Natural killer cell (primary cell): ENCODE measurements at regions not wholly inside any gene's neighbourhood (a gene's known extent, or its start where the extent isn't known, plus 50 kb on each side); places are given as distances from the start of the nearest gene placed in this dataset.

Experiments
- ATAC-seq, 3 donors: fragments of 150-1000 bp in 2 of 3; fragments of 200-7000 bp in 1 of 3; cut with Tn5 transposase; 1 replicate in 1 of 3; 2 replicates in 2 of 3; pipeline ENCODE4 v1.10.0; 2021; ENCODE audit warnings: mild to moderate bottlenecking in 2 of 3, moderate library complexity in 2 of 3
- DNase-seq, 2 donors: peaks; one replicate each; pipeline versions ENCODE4 v3.0.0 to v3.0.0-alpha.2; 2013 to 2021; ENCODE audit warnings: mixed read lengths in 1 of 2
- H3K27ac ChIP-seq: one replicate; pipeline ENCODE4 v1.5.1; 2013; ENCODE audit warnings: mild to moderate bottlenecking, low read length
- H3K27me3 ChIP-seq: one replicate; pipeline ENCODE4 v1.6.1; 2013; ENCODE audit warnings: low read length; ENCODE audit not compliant: control insufficient read depth, insufficient read depth
- H3K36me3 ChIP-seq: one replicate; pipeline ENCODE4 v1.6.1; 2013; ENCODE audit warnings: low read length; ENCODE audit not compliant: control insufficient read depth, insufficient read depth
- H3K4me1 ChIP-seq: one replicate; pipeline ENCODE4 v1.6.1; 2013; ENCODE audit warnings: low read length; ENCODE audit not compliant: control insufficient read depth, insufficient read depth
- H3K4me3 ChIP-seq: one replicate; pipeline ENCODE4 v1.5.1; 2013; ENCODE audit warnings: low read length
- H3K9me3 ChIP-seq: one replicate; pipeline ENCODE4 v1.6.1; 2013; ENCODE audit warnings: low read length; ENCODE audit not compliant: control insufficient read depth, insufficient read depth
- H3K27ac Mint-ChIP-seq, 2 donors: one replicate each; pipeline ENCODE4 v1.8.0; 2022; ENCODE audit warnings: mild to moderate bottlenecking in 2 of 2, mixed read lengths in 2 of 2, moderate library complexity in 1 of 2
- H3K27me3 Mint-ChIP-seq, 2 donors: one replicate each; pipeline ENCODE4 v1.8.0; 2022; ENCODE audit warnings: low read depth in 2 of 2, mixed read lengths in 2 of 2
- H3K36me3 Mint-ChIP-seq: one replicate; pipeline ENCODE4 v1.8.0; 2022; ENCODE audit warnings: mixed read lengths
- H3K4me1 Mint-ChIP-seq, 2 donors: one replicate each; pipeline ENCODE4 v1.8.0; 2022; ENCODE audit warnings: mixed read lengths in 2 of 2
- H3K4me3 Mint-ChIP-seq: one replicate; pipeline ENCODE4 v1.8.0; 2022; ENCODE audit warnings: mild to moderate bottlenecking, moderate library complexity, mixed read lengths
- H3K9me3 Mint-ChIP-seq, 2 donors: one replicate each; pipeline ENCODE4 v1.8.0; 2022; ENCODE audit warnings: mixed read lengths in 2 of 2
- WGBS: methylation state at CpG from one replicate; pipeline ENCODE4 v1.1.7; 2013; ENCODE audit warnings: missing lambda C conversion rate; ENCODE audit not compliant: insufficient coverage; 5-methylcytosine and 5-hydroxymethylcytosine counted together
- intact Hi-C: fragments of 100-400 bp; cut with micrococcal nuclease; formaldehyde crosslinking; loops from one replicate; pipeline ENCODE4 v1.14.2; 2022
- TF ChIP-seq, protein P1 (sequence below): fragments of 200-600 bp; IDR thresholded peaks from one replicate; pipeline ENCODE4 v1.8.0; 2022; ENCODE audit warnings: antibody characterized with exemption

DNA sequence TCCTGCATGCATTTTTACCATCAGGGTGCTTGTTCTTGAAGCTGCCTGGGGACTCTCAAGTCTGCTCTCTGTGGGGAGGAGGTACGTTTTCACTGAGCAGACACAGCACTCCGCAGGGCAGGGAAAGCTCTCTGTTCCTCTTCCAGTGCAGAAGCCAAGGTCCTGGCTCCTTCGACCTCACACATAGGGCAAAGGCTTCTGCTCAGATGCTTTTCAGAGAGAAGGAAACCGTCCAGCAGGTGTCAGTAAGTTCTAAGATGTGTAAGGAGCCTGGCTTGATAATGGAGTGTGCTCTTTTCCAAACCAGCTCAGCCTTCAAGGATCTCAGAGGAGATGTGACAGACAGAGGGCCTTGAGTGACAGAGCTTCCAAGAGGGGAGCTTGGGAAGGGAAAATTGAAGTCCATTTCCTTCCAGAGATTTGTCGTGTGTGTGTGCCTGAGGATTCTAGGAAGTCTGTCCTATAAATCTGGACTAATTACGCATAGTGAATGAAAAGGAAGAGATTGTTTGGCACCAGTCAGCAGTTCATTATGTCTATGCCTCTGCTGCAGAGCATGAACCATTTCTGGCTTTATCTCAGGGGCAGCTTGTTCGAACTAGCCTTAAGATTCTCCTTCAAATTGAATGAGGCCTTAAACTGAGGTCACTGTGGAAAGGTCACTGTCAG is 67.3 kb upstream of the UPP2 start:
- ATAC-seq (no peak), DNase-seq (peak in 1 of 2 donors; percentile 43)
- Mint-ChIP-seq H3K4me1 (no peaks in the 10 kb centered on the region), H3K27ac (no peak overlapping the region), H3K27me3 (peaks cover 5 to 16% of the 10 kb centered on the region in 2 donors), H3K9me3 (no peaks in the 10 kb centered on the region), H3K36me3 (no peaks in the 10 kb centered on the region), H3K4me3 (no peak overlapping the region)
- no peak overlapping the region for H3K4me3 ChIP-seq
- no peak overlapping the region for H3K27ac ChIP-seq
- TF ChIP-seq, protein P1, sequence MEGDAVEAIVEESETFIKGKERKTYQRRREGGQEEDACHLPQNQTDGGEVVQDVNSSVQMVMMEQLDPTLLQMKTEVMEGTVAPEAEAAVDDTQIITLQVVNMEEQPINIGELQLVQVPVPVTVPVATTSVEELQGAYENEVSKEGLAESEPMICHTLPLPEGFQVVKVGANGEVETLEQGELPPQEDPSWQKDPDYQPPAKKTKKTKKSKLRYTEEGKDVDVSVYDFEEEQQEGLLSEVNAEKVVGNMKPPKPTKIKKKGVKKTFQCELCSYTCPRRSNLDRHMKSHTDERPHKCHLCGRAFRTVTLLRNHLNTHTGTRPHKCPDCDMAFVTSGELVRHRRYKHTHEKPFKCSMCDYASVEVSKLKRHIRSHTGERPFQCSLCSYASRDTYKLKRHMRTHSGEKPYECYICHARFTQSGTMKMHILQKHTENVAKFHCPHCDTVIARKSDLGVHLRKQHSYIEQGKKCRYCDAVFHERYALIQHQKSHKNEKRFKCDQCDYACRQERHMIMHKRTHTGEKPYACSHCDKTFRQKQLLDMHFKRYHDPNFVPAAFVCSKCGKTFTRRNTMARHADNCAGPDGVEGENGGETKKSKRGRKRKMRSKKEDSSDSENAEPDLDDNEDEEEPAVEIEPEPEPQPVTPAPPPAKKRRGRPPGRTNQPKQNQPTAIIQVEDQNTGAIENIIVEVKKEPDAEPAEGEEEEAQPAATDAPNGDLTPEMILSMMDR, result no peak
- H3K36me3 ChIP-seq, result no peaks in the 10 kb centered on the region
- WGBS, result 30% methylated on average over 7 of the region's 7 CpGs
- intact Hi-C loops, result no loop called here
- H3K27me3 ChIP-seq, result no peaks in the 10 kb centered on the region
- no peaks in the 10 kb centered on the region for H3K9me3 ChIP-seq
- H3K4me1 ChIP-seq, result no peaks in the 10 kb centered on the region

DNA sequence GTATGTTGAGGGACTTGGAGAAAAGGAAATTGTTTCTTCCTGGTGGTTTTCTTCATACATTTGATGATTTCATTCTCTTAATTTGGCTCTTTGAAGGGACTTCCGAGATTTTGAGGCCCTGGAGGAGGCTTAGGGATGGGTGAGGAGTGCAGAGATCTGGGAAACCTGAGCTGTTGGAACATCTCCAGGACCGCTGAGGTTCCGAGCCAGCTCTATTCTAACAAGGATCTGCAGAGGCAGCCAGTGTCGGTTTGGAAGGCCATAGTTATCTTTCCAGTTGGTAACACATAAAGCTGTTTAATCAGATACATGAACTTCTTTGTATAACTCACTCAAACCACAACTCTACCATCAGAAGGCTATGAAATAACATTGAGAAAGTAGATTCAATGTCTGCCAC is 70.3 kb upstream of the UPP2 start:
- H3K4me1 Mint-ChIP-seq, result no peaks in the 10 kb centered on the region
- intact Hi-C loops, result no loop called here
- H3K27me3 ChIP-seq, result no peaks in the 10 kb centered on the region

DNA sequence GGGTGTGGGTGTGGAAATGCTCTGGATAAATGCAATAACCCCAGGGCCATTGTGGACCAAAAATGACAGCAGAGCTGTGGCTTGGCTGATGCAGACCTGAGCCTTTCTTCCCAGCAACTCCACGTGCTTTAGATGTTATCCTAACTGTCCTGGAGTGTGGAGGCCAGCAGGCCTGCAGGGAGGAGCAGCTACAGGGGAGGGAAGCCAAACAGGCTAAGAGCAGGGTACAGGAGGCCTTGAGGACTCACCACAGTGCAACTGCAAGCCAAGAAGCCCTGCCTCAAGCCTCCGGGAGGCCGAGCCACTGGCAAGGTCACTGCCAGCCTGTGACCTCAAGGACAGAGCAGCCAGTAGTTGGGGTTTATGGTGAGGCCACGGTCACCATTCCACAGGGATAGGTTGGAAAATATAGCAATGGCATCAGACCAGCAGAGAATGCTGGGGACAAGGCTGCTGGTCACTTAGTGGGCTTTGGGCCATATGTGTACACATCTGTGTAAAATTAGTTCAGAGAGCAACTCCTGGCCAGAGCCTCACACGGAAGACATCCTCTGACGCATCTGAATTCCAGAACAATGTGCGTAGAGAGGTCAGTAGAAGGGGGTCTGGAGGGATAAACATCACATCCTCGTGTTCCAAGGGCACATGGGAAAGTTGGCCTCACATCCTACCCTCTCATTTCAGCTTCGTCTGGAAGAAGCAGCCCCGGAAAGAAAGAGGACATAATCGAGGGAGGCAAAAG is 76.2 kb upstream of the UPP2 start:
- Mint-ChIP-seq H3K27ac (no peak overlapping the region), H3K36me3 (no peaks in the 10 kb centered on the region), H3K4me1 (no peaks in the 10 kb centered on the region), H3K9me3 (no peaks in the 10 kb centered on the region), H3K27me3 (no peaks in the 10 kb centered on the region), H3K4me3 (no peak overlapping the region)
- no peaks in the 10 kb centered on the region for H3K36me3 ChIP-seq
- 81% methylated on average over 8 of the region's 11 CpGs for WGBS
- no peaks in the 10 kb centered on the region for H3K4me1 ChIP-seq
- intact Hi-C loops, result loop anchor here (2.0 kb wide), 1 partner anchor 719 kb away; no protein-coding TSS in a partner anchor
- no peak overlapping the region for H3K4me3 ChIP-seq
- TF ChIP-seq, protein P1, result no peak
- ATAC-seq, result no peak
- DNase-seq, result no peak
- H3K27ac ChIP-seq, result no peak overlapping the region
- H3K9me3 ChIP-seq, result no peaks in the 10 kb centered on the region
- H3K27me3 ChIP-seq, result no peaks in the 10 kb centered on the region

More for the DNA sequence above, 70.3 kb upstream of the UPP2 start:
- no peaks in the 10 kb centered on the region for H3K4me1 ChIP-seq
- Mint-ChIP-seq H3K4me3 (no peak overlapping the region), H3K36me3 (no peaks in the 10 kb centered on the region), H3K27ac (no peak overlapping the region), H3K27me3 (peaks cover 5 to 16% of the 10 kb centered on the region in 2 donors), H3K9me3 (no peaks in the 10 kb centered on the region)
- no peak overlapping the region for H3K4me3 ChIP-seq
- DNase-seq (no peak), ATAC-seq (no peak)
- no peaks in the 10 kb centered on the region for H3K9me3 ChIP-seq
- H3K27ac ChIP-seq, result no peak overlapping the region
- H3K36me3 ChIP-seq, result no peaks in the 10 kb centered on the region
- TF ChIP-seq, protein P1, result no peak
- 86% methylated on average over 4 of the region's 4 CpGs for WGBS
